Liver (tissue), 7 donors: ENCODE measurements at regions not wholly inside any gene's neighbourhood (a gene's known extent, or its start where the extent isn't known, plus 50 kb on each side); places are given as distances from the start of the nearest gene placed in this dataset.

Experiments used
- DNase-seq: peaks from one replicate; pipeline ENCODE4 v3.0.0-alpha.2; 2017; ENCODE audit warnings: low spot score
- H3K27ac ChIP-seq, 2 donors: one replicate each; pipeline ENCODE4 v1.7.0; 2013; ENCODE audit warnings: inconsistent platforms in 2 of 2, low read length in 2 of 2, control low read depth in 1 of 2, low read depth in 1 of 2, mild to moderate bottlenecking in 1 of 2
- H3K27me3 ChIP-seq, 4 donors: one replicate each; pipeline versions ENCODE4 v1.6.1 to v1.7.0; 2013; ENCODE audit warnings: low read length in 3 of 4, inconsistent platforms in 1 of 4, mild to moderate bottlenecking in 1 of 4, moderate library complexity in 1 of 4; ENCODE audit not compliant: control insufficient read depth in 4 of 4, insufficient read depth in 4 of 4
- H3K36me3 ChIP-seq, 4 donors: one replicate each; pipeline versions ENCODE4 v1.6.1 to v1.7.0; 2013; ENCODE audit warnings: low read length in 3 of 4, mild to moderate bottlenecking in 3 of 4, low read depth in 1 of 4, moderate library complexity in 1 of 4; ENCODE audit not compliant: control insufficient read depth in 4 of 4, insufficient read depth in 3 of 4
- H3K4me1 ChIP-seq, 4 donors: one replicate each; pipeline versions ENCODE4 v1.6.1 to v1.7.0; 2013; ENCODE audit warnings: low read length in 3 of 4, mild to moderate bottlenecking in 3 of 4, moderate library complexity in 1 of 4; ENCODE audit not compliant: control insufficient read depth in 4 of 4, insufficient read depth in 4 of 4
- H3K4me3 ChIP-seq, 3 donors: one replicate each; pipeline versions ENCODE4 v1.6.1 to v1.7.0; 2013; ENCODE audit warnings: low read length in 3 of 3, control low read depth in 1 of 3, low read depth in 1 of 3, mild to moderate bottlenecking in 1 of 3
- H3K9ac ChIP-seq, 2 donors: one replicate each; pipeline ENCODE4 v1.7.0; 2013; ENCODE audit warnings: low read length in 2 of 2, mild to moderate bottlenecking in 2 of 2, moderate library complexity in 2 of 2, control low read depth in 1 of 2, low read depth in 1 of 2
- H3K9me3 ChIP-seq, 4 donors: one replicate each; pipeline versions ENCODE4 v1.6.1 to v1.7.0; 2013; ENCODE audit warnings: low read length in 3 of 4; ENCODE audit not compliant: control insufficient read depth in 4 of 4
- FOXA2 ChIP-seq: IDR thresholded peaks from 2 replicates; pipeline ENCODE4 v1.6.1; 2016; ENCODE audit warnings: antibody characterized with exemption
- GABPA ChIP-seq, 2 donors: IDR thresholded peaks in 1 of 2; conservative IDR thresholded peaks in 1 of 2; 2 replicates each; pipeline ENCODE4 v1.6.1; 2016; ENCODE audit warnings: antibody characterized with exemption in 2 of 2, mild to moderate bottlenecking in 1 of 2, moderate library complexity in 1 of 2
- HNF4A ChIP-seq, 2 donors: conservative IDR thresholded peaks; 2 replicates each; pipeline ENCODE4 v1.6.1; 2016; ENCODE audit warnings: antibody characterized with exemption in 2 of 2, mild to moderate bottlenecking in 2 of 2
- HNF4G ChIP-seq: IDR thresholded peaks from 2 replicates; pipeline ENCODE4 v1.6.1; 2016; ENCODE audit warnings: antibody characterized with exemption
- NR2F2 ChIP-seq: IDR thresholded peaks from 2 replicates; pipeline ENCODE4 v1.6.1; 2016; ENCODE audit warnings: antibody characterized with exemption
- RAD21 ChIP-seq, 2 donors: IDR thresholded peaks; 2 replicates each; pipeline ENCODE4 v1.6.1; 2016; ENCODE audit warnings: antibody characterized with exemption in 2 of 2, mild to moderate bottlenecking in 2 of 2
- RXRA ChIP-seq, 2 donors: IDR thresholded peaks; 2 replicates each; pipeline ENCODE4 v1.6.1; 2017 to 2018; ENCODE audit warnings: antibody characterized with exemption in 2 of 2, mild to moderate bottlenecking in 1 of 2
- SP1 ChIP-seq: IDR thresholded peaks from 2 replicates; pipeline ENCODE4 v1.6.1; 2018; ENCODE audit warnings: antibody characterized with exemption, mild to moderate bottlenecking
- TAF1 ChIP-seq: conservative IDR thresholded peaks from 2 replicates; pipeline ENCODE4 v1.6.1; 2016; ENCODE audit warnings: antibody characterized with exemption, mild to moderate bottlenecking
- WGBS: extraction: QIAGEN DNeasy Blood & Tissue Kit; methylation state at CpG from one replicate; pipeline ENCODE4 v1.1.7; 2013; 5-methylcytosine and 5-hydroxymethylcytosine counted together
- TF ChIP-seq, protein P1 (sequence below): IDR thresholded peaks from 2 replicates; pipeline ENCODE4 v1.6.1; 2016; ENCODE audit warnings: antibody characterized with exemption
- TF ChIP-seq, protein P2 (sequence below): IDR thresholded peaks from 2 replicates; pipeline ENCODE4 v1.6.1; 2016; ENCODE audit warnings: antibody characterized with exemption, mild to moderate bottlenecking
- donor health status: healthy.
- donor health status: healthy.
- donor health status: healthy.
- donor health status: healthy.

DNA sequence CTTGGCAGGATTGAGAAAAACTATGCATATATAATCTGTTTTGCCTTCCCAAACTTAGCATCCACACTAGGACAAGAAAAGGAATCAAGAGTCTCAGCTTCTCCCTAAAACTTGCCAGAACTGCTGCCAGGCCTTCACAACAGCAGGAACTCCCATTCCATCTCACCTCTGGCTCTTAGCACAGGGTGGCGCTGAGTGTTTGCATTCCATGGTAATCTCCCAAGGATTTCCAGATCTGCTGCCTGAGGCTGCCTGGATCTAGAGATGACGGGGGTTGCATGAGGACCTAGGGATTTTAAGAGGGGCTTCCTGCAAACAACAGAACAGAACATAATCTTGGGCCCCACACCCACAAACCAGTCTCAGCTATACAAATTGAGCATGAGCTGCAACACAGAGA, 87.1 kb upstream of the OPCML start:
- WGBS, result 53% methylated on average over 2 of the region's 2 CpGs
- TF ChIP-seq, protein P1, sequence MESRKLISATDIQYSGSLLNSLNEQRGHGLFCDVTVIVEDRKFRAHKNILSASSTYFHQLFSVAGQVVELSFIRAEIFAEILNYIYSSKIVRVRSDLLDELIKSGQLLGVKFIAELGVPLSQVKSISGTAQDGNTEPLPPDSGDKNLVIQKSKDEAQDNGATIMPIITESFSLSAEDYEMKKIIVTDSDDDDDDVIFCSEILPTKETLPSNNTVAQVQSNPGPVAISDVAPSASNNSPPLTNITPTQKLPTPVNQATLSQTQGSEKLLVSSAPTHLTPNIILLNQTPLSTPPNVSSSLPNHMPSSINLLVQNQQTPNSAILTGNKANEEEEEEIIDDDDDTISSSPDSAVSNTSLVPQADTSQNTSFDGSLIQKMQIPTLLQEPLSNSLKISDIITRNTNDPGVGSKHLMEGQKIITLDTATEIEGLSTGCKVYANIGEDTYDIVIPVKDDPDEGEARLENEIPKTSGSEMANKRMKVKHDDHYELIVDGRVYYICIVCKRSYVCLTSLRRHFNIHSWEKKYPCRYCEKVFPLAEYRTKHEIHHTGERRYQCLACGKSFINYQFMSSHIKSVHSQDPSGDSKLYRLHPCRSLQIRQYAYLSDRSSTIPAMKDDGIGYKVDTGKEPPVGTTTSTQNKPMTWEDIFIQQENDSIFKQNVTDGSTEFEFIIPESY, result no peak
- TF ChIP-seq FOXA2 (no peak), TAF1 (no peak), HNF4G (no peak), NR2F2 (no peak), SP1 (no peak), RAD21 (IDR thresholded peaks at IDR 0.05) (no peak), HNF4A (conservative IDR thresholded peaks at IDR 0.05) (no peak), GABPA (IDR thresholded peaks at IDR 0.05 in 1 of 2, conservative IDR thresholded peaks at IDR 0.05 in 1 of 2) (no peak)
- TF ChIP-seq, protein P2, sequence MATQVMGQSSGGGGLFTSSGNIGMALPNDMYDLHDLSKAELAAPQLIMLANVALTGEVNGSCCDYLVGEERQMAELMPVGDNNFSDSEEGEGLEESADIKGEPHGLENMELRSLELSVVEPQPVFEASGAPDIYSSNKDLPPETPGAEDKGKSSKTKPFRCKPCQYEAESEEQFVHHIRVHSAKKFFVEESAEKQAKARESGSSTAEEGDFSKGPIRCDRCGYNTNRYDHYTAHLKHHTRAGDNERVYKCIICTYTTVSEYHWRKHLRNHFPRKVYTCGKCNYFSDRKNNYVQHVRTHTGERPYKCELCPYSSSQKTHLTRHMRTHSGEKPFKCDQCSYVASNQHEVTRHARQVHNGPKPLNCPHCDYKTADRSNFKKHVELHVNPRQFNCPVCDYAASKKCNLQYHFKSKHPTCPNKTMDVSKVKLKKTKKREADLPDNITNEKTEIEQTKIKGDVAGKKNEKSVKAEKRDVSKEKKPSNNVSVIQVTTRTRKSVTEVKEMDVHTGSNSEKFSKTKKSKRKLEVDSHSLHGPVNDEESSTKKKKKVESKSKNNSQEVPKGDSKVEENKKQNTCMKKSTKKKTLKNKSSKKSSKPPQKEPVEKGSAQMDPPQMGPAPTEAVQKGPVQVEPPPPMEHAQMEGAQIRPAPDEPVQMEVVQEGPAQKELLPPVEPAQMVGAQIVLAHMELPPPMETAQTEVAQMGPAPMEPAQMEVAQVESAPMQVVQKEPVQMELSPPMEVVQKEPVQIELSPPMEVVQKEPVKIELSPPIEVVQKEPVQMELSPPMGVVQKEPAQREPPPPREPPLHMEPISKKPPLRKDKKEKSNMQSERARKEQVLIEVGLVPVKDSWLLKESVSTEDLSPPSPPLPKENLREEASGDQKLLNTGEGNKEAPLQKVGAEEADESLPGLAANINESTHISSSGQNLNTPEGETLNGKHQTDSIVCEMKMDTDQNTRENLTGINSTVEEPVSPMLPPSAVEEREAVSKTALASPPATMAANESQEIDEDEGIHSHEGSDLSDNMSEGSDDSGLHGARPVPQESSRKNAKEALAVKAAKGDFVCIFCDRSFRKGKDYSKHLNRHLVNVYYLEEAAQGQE, result no peak
- H3K4me1 ChIP-seq, result no peaks in the 10 kb centered on the region

DNA sequence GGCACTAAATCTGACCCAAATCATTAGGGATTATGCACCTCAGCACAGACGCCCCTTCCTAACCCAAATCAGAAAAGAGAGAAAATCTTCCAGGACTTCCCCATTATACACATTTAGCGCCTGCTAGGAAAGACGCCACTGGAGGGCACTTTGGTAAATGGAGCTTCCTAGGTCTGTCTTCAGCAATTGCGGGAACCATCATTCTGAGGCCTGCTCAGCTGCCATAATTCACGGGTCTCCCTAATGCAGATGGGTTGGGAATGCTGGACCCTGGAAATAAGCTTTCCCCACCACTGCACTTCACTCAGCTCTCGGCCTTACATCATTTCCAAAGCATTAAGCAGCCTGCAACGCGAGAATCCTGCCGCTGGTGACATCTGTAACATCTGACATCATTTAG, 86.2 kb upstream of the OPCML start:
- H3K9ac ChIP-seq, result no peak overlapping the region
- H3K4me3 ChIP-seq, result no peak overlapping the region
- H3K27me3 ChIP-seq, result peaks cover 0 to 4% (median 1%) of the 10 kb centered on the region in 4 donors
- no peak for DNase-seq
- H3K4me1 ChIP-seq, result no peaks in the 10 kb centered on the region
- H3K27ac ChIP-seq, result no peak overlapping the region
- no peaks in the 10 kb centered on the region for H3K36me3 ChIP-seq
- 70% methylated on average over 9 of the region's 9 CpGs for whole genome bisulfite sequencing
- TF ChIP-seq RXRA (IDR thresholded peaks at IDR 0.05) (no peak), HNF4G (no peak)
- TF ChIP-seq, protein P2, result no peak
- H3K9me3 ChIP-seq, result peaks cover 0 to 2% (median 0%) of the 10 kb centered on the region in 4 donors

More for the DNA sequence above, 87.1 kb upstream of the OPCML start:
- Histone ChIP-seq H3K27me3 (peaks cover 0 to 4% (median 1%) of the 10 kb centered on the region in 4 donors), H3K27ac (no peak overlapping the region), H3K36me3 (no peaks in the 10 kb centered on the region), H3K9me3 (peaks cover 0 to 2% (median 0%) of the 10 kb centered on the region in 4 donors), H3K9ac (no peak overlapping the region), H3K4me3 (no peak overlapping the region)
- no peak for DNase-seq
